Ishikawa (cell line): ENCODE measurements at regions not wholly inside any gene's neighbourhood (a gene's known extent, or its start where the extent isn't known, plus 50 kb on each side); places are given as distances from the start of the nearest gene placed in this dataset.

Experiments used
- CEBPB ChIP-seq: IDR thresholded peaks from 2 replicates; pipeline ENCODE4 v1.6.1; 2012
- TEAD4 ChIP-seq: IDR thresholded peaks from 2 replicates; pipeline ENCODE4 v1.6.1; 2012
- YY1 ChIP-seq: IDR thresholded peaks from 2 replicates; pipeline ENCODE4 v1.6.1; 2012; ENCODE audit warnings: low read depth

DNA sequence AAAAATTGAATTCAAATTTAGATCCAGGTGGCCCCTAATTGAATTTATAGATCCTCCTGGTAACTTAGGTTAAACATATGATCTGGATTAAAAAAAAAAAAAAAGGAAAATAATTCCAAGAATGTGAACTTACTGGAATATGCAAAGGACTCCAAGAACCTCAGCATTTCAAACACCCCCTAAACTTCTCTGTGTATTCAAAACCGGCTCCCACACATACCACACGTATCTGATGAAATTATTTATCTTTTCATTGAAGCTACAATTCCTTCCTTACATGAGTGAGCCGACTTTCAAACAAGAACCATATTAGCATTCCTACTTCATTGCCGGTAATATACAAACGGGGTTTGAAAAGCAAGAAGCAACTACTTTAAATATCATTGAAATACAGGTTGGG, 61.4 kb upstream of the FMN2 start:
- no peak for TF ChIP-seq TEAD4
- TF ChIP-seq CEBPB, result no peak
- no peak for TF ChIP-seq YY1
